Neural progenitor cell (in vitro differentiated cells): ENCODE measurements at regions not wholly inside any gene's neighbourhood (a gene's known extent, or its start where the extent isn't known, plus 50 kb on each side); places are given as distances from the start of the nearest gene placed in this dataset.
"Not testable (repeated sequence)": the region's sequence is repeated elsewhere in the genome, so short reads cannot be mapped to it uniquely, and the experiment has no call there.

Experiments
- DNase-seq: peaks from one replicate; pipeline ENCODE4 v3.0.0-alpha.2; 2016; ENCODE audit warnings: low spot score
- H2AFZ ChIP-seq: fragments of 200-600 bp; sonication (generic); replicated peaks from 2 replicates; pipeline ENCODE4 v1.6.1; 2016; ENCODE audit warnings: antibody characterized with exemption
- H3F3A ChIP-seq: fragments of 200-600 bp; sonication (generic); 2 replicates; pipeline ENCODE4 v1.6.1; 2016; ENCODE audit warnings: antibody characterized with exemption, low read depth
- H3K27ac ChIP-seq: fragments of 200-600 bp; sonication (generic); 2 replicates; pipeline ENCODE4 v1.5.1; 2016; ENCODE audit warnings: mild to moderate bottlenecking
- H3K27me3 ChIP-seq: fragments of 200-600 bp; sonication (generic); 2 replicates; pipeline ENCODE4 v1.6.1; 2016; ENCODE audit warnings: mild to moderate bottlenecking, moderate library complexity
- H3K36me3 ChIP-seq: fragments of 200-600 bp; sonication (generic); 2 replicates; pipeline ENCODE4 v1.5.1; 2016
- H3K4me1 ChIP-seq: fragments of 200-600 bp; sonication (generic); 2 replicates; pipeline ENCODE4 v1.6.1; 2016; ENCODE audit warnings: mixed run types
- H3K4me2 ChIP-seq: fragments of 200-600 bp; sonication (generic); 2 replicates; pipeline ENCODE4 v1.6.1; 2016
- H3K4me3 ChIP-seq: fragments of 200-600 bp; sonication (generic); 2 replicates; pipeline ENCODE4 v1.5.1; 2016
- H3K79me2 ChIP-seq: fragments of 200-600 bp; sonication (generic); 2 replicates; pipeline ENCODE4 v1.6.1; 2016; ENCODE audit warnings: low read depth
- H3K9ac ChIP-seq: fragments of 200-600 bp; sonication (generic); 2 replicates; pipeline ENCODE4 v1.6.1; 2016
- H3K9me3 ChIP-seq: fragments of 200-600 bp; sonication (generic); 2 replicates; pipeline ENCODE4 v1.5.1; 2016; ENCODE audit warnings: low read depth
- H4K20me1 ChIP-seq: fragments of 200-600 bp; sonication (generic); 2 replicates; pipeline ENCODE4 v1.6.1; 2016; ENCODE audit warnings: low read depth
- H3K27ac Mint-ChIP-seq: 3 replicates; pipeline ENCODE4 v1.8.0; 2021; ENCODE audit warnings: mixed read lengths
- H3K27me3 Mint-ChIP-seq: 2 replicates; pipeline ENCODE4 v1.8.0; 2022; ENCODE audit warnings: low read depth, mild to moderate bottlenecking, inconsistent platforms, moderate library complexity, mixed read lengths; ENCODE audit not compliant: insufficient read depth
- H3K36me3 Mint-ChIP-seq: 3 replicates; pipeline ENCODE4 v1.8.0; 2021; ENCODE audit warnings: mixed read lengths
- H3K4me1 Mint-ChIP-seq: 3 replicates; pipeline ENCODE4 v1.8.0; 2021; ENCODE audit warnings: mixed read lengths
- H3K4me3 Mint-ChIP-seq: 3 replicates; pipeline ENCODE4 v1.8.0; 2021; ENCODE audit warnings: mild to moderate bottlenecking, moderate library complexity, mixed read lengths
- H3K9me3 Mint-ChIP-seq: 3 replicates; pipeline ENCODE4 v1.8.0; 2020; ENCODE audit warnings: mixed read lengths
- CTCF ChIP-seq: fragments of 200-600 bp; sonication (generic); IDR thresholded peaks from 2 replicates; pipeline ENCODE4 v1.5.1; 2017; ENCODE audit warnings: antibody characterized with exemption, mild to moderate bottlenecking
- EZH2 ChIP-seq: fragments of 200-600 bp; sonication (generic); IDR thresholded peaks from 2 replicates; pipeline ENCODE4 v1.6.1; 2017; ENCODE audit warnings: antibody characterized with exemption, mild to moderate bottlenecking, moderate library complexity
- EZH2phosphoT487 ChIP-seq: fragments of 200-600 bp; sonication (generic); IDR thresholded peaks from 2 replicates; pipeline ENCODE4 v1.6.1; 2017; ENCODE audit warnings: antibody characterized with exemption

DNA sequence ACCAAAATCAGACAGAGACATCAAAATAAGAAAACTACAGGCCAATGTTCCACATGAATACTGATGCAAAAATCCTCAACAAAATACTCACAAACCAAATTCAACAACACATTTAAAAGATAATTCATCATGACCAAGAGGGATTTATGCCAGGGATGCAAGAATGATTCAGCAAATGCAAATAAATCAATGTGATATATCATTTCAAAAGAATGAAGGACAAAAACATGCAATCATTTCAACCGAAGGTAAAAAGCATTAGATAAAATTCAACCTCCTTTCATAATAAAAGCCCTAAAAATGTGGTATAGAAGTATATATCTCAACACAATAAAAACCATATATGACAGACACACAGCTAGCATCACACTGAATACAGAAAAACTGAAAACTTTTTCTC lies 81.5 kb upstream of the LYPLAL1 start:
- no peak for TF ChIP-seq EZH2
- TF ChIP-seq EZH2phosphoT487: no peak
- no peak for TF ChIP-seq CTCF
- H4K20me1 ChIP-seq: no peaks in the 10 kb centered on the region
- Mint-ChIP-seq H3K36me3 (no peaks in the 10 kb centered on the region), H3K27me3 (no peaks in the 10 kb centered on the region), H3K9me3 (peaks cover 16% of the 10 kb centered on the region), H3K4me1 (no peaks in the 10 kb centered on the region), H3K27ac (no peak overlapping the region), H3K4me3 (no peak overlapping the region)
- no peak overlapping the region for H3K4me2 ChIP-seq
- no peaks in the 10 kb centered on the region for H3K79me2 ChIP-seq
- H3K4me3 ChIP-seq: no peak overlapping the region
- H3F3A ChIP-seq: no peaks in the 10 kb centered on the region
- H3K36me3 ChIP-seq: no peaks in the 10 kb centered on the region
- no peak for DNase-seq
- no peak overlapping the region for H2AFZ ChIP-seq
- no peaks in the 10 kb centered on the region for H3K9me3 ChIP-seq
- H3K9ac ChIP-seq: no peak overlapping the region
- no peaks in the 10 kb centered on the region for H3K4me1 ChIP-seq
- H3K27ac ChIP-seq: no peak overlapping the region
- H3K27me3 ChIP-seq: no peaks in the 10 kb centered on the region

DNA sequence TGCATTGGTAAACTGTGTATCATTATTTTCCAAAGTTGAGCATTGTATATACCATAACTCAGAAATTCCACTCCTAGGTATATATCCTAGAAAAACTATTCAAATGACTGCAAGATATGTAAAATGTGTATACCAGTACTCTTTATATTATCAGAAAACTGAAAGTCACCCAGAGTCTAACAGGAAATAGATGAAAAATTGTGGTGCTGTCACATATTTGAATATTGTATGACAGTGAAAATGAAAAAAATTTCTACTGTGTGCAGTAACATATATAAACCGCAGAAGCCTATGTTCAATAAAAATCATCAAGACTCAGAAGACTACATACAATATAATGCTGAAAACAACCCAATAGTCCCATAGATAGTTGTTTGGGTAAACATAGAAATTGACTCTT lies 74.4 kb upstream of the LYPLAL1 start:
- no peaks in the 10 kb centered on the region for H3F3A ChIP-seq
- H4K20me1 ChIP-seq: no peaks in the 10 kb centered on the region
- H3K4me1 Mint-ChIP-seq: no peaks in the 10 kb centered on the region
- no peaks in the 10 kb centered on the region for H3K9me3 Mint-ChIP-seq
- no peaks in the 10 kb centered on the region for H3K9me3 ChIP-seq
- no peaks in the 10 kb centered on the region for H3K4me1 ChIP-seq
- DNase-seq: no peak
- H3K9ac ChIP-seq: no peak overlapping the region
- no peak overlapping the region for H3K27ac ChIP-seq
- H2AFZ ChIP-seq: no peak overlapping the region
- H3K4me3 Mint-ChIP-seq: no peak overlapping the region
- no peaks in the 10 kb centered on the region for H3K27me3 Mint-ChIP-seq
- no peak overlapping the region for H3K4me2 ChIP-seq
- no peak for TF ChIP-seq CTCF
- no peak for TF ChIP-seq EZH2phosphoT487
- no peaks in the 10 kb centered on the region for H3K36me3 Mint-ChIP-seq
- no peaks in the 10 kb centered on the region for H3K27me3 ChIP-seq
- no peak overlapping the region for H3K4me3 ChIP-seq
- no peaks in the 10 kb centered on the region for H3K79me2 ChIP-seq
- H3K27ac Mint-ChIP-seq: no peak overlapping the region
- no peaks in the 10 kb centered on the region for H3K36me3 ChIP-seq

GRCh38 chr1:219100059-219100458 lies 73.6 kb upstream of the LYPLAL1 start:
- Histone ChIP-seq H2AFZ (no peak overlapping the region), H3K4me2 (no peak overlapping the region), H3K36me3 (no peaks in the 10 kb centered on the region), H3K4me3 (no peak overlapping the region), H3K9ac (no peak overlapping the region), H3K27me3 (no peaks in the 10 kb centered on the region), H4K20me1 (no peaks in the 10 kb centered on the region), H3K4me1 (no peaks in the 10 kb centered on the region), H3K9me3 (no peaks in the 10 kb centered on the region), H3K79me2 (no peaks in the 10 kb centered on the region), H3F3A (no peaks in the 10 kb centered on the region), H3K27ac (no peak overlapping the region)
- DNase-seq: no peak
- Mint-ChIP-seq H3K9me3 (no peaks in the 10 kb centered on the region), H3K4me1 (no peaks in the 10 kb centered on the region), H3K36me3 (no peaks in the 10 kb centered on the region), H3K27ac (no peak overlapping the region), H3K4me3 (no peak overlapping the region), H3K27me3 (no peaks in the 10 kb centered on the region)
- TF ChIP-seq CTCF (no peak), EZH2phosphoT487 (no peak), EZH2 (no peak)

DNA sequence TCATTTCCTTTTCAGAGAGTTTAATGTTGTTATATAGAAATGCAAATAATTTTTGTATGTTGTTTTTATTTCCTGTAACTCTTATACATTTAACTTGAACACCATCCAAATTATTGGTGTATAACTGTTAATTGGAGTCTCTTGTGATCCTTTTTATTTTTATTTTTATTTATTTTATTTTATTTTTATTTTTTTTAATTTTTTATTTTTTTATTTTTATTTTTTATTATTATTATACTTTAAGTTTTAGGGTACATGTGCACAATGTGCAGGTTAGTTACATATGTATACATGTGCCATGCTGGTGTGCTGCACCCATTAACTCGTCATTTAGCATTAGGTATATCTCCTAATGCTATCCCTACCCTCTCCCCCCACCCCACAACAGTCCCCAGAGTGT lies 71.2 kb upstream of the LYPLAL1 start:
- H3K36me3 Mint-ChIP-seq, H3K4me1 ChIP-seq, H3K4me2 ChIP-seq, H3K4me3 Mint-ChIP-seq, H3K9me3 ChIP-seq, H3K27ac Mint-ChIP-seq, H4K20me1 ChIP-seq, H3F3A ChIP-seq, H3K36me3 ChIP-seq, H3K27ac ChIP-seq, H3K4me3 ChIP-seq, H3K27me3 ChIP-seq, H3K79me2 ChIP-seq, DNase-seq, H3K9me3 Mint-ChIP-seq, H2AFZ ChIP-seq, H3K4me1 Mint-ChIP-seq, H3K27me3 Mint-ChIP-seq, H3K9ac ChIP-seq: not testable (repeated sequence)
